A172 (cell line): ENCODE measurements at regions not wholly inside any gene's neighbourhood (a gene's known extent, or its start where the extent isn't known, plus 50 kb on each side); places are given as distances from the start of the nearest gene placed in this dataset.
A peak's percentile ranks its signal among the peaks of the same experiment; 100 is the strongest.
"Not testable (repeated sequence)": the region's sequence is repeated elsewhere in the genome, so short reads cannot be mapped to it uniquely, and the experiment has no call there.

ENCODE experiments used
- DNase-seq: peaks from one replicate; pipeline ENCODE4 v3.0.0-alpha.2; 2015; ENCODE audit warnings: low spot score

DNA sequence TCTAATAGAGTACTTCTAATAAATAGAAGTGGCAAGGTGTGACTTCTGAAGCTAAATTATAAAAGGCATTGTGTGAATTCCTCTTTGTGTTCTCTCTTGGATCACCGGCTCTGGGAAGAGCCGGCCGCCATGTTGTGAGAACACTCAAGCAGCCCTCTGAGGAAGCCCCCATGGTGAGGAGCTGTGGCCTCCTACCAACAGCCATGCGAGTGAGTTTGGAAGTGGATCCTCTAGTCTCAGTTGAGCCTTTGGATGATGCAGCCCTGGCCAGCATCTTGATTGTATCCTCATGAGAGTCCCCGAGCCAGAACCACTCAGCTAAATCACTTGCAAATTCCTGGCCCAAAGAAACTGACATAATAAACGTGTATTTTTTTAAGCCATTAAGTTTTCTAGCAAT is 94.5 kb upstream of the CARD11 start:
- DNase-seq = no peak

DNA sequence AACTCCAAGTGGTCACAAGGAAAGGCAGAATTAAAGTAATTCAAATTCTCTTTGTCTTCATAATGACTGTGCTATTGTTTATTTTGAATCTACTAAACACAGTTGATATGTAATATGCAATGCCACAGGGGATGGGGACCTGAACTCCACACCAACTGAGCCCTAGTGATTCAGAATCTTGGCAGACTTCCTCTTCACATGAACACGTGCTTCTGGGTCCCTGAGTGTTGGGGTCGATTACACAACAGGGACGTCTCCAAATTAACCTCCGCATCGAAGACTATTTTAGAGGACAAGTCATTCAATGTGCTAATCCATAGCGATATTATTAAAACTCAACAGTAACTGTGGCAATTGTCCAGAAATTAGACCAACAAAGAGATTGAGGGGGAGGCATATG is 95.3 kb upstream of the CARD11 start:
- DNase-seq = no peak

DNA sequence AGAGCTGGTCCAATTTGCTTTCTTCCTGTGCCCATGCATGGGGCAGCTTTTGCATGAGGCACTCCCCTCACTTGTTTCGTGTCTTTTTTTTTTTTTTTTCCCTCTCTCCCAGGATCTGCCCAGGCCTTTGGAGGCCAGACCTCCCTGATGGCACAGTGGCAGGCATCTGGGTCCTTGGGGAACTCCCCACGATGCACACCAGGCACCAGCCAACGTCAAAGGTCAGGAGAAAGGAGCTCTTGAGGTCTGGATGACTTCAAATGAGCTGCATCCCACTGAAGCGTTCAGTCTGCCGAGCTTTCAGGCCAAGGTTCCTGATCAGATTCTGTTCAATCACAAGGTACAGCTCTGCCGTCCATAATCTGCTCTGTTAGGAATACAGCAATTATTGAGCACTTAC is 97.2 kb upstream of the CARD11 start:
- DNase-seq = no peak

DNA sequence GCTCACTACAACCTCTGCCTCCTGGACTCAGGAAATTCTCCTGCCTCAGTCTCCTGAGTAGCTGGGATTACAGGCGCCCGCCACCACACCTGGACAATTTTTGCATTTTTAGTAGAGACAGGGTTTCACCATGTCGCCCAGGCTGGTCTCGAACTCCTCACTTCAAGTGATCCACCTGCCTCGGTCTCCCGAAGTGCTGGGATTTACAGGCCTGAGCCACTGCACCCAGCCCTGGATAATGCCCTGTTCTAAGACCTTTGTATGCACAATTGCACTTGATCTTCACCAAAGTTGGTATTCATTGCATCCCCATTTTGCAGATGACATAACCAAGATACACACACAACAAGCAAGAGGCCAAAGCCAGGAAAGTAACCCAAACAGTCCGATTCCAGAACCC is 97.7 kb upstream of the CARD11 start:
- no peak for DNase-seq

DNA sequence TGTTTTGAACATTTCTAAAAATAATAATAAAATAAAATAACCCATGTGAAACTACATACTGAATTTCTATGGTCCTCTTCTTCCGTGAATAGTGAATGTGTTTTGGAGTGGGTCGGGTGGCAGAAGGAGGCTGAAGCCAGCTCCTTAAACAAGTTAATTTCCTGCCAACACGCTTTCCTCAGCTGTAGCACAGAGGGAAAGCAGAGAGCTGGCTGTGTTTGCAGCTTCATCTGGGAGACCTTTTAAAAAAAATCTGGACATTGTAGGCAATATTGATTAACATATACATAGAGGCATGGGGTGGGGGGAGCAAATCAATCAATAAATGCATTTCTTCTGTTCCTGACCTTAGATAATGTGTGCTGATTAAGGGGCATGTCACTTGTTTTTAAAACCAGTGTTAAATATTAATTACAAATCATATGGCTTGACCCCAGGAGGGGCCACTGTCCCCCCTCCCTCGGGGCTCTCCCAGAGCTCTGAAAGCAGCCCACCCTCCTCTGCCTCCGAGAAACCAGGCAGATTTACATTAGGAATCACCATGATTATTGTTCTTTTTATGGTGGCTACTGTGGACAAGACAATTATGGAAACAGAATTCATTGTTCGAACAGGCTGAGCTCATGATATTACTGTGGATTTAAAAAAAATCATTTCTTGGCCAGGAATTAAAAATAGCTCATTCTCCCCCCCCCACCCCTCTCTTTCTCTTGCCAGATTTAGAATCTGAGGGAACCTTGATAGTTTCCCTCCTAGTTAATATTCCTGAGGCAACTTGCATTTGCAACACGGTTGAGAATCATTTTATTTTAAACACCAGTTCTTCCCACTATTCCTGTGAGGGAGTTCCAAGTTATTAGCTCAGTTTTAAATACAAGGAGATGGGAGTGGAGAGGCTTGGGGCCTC is 100.5 kb upstream of the CARD11 start:
- no peak for DNase-seq

DNA sequence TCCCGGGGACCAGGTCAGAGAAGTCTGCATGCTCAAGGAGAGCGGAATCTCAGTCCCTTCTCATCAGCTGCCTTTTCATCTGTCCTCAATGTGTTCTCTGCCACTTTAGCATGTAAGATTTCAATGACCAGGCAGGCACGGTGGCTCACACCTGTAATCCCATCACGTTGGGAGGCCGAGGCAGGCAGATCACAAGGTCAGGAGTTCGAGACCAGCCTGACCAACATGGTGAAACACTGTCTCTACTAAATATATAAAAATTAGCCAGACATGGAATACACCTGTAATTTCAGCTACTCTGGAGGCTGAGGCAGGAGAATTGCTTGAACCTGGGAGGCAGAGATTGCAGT is 101.1 kb upstream of the CARD11 start:
- not testable (repeated sequence) for DNase-seq

DNA sequence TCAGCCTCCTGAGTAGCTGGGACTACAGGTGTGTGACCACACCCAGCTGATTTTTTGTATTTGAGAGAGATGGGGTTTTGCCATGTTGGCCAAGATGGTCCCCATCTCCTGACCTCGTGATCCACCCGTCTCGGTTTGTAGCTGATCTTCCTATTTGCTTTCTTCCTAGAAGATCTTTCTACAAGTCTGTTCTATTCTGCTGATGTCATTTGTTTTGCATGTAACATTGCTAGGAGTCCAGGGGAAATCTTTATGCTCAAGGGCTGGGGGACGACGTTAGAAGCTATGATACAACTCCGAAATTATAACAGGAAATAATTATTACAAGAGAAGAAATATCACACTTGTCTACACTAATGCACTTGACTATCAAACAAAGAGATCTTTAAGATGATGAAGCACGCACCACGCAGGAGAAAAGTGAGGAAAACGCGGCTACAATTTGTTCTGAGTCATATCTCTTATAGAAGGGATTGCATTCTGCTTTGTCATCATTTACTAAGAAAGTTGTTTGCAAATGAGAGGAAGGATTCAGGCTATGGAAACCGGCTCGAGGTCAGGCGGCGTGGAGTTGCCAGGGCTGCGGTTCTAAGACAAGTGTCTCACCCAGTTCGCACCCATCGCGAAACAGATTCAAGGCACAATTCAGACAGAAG is 103.0 kb upstream of the CARD11 start:
- peak; percentile 84 for DNase-seq

DNA sequence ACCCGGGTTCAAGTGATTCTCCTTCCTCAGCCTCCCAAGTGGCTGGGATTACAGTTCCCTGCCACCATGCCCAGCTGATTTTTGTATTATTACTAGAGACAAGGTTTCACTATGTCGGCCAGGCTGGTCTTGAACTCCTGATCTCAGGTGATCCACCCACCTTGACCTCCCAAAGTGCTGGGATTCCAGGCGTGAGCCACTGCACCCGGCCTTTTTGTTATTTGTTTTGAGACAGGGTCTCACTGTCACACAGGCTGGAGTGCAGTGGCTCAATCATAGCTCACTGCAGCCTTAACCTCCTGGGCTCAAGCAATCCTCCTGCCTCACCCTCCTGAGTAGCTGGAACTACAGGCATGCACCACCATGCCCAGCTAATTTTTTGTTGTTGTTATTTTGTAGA is 104.8 kb upstream of the CARD11 start:
- not testable (repeated sequence) for DNase-seq

DNA sequence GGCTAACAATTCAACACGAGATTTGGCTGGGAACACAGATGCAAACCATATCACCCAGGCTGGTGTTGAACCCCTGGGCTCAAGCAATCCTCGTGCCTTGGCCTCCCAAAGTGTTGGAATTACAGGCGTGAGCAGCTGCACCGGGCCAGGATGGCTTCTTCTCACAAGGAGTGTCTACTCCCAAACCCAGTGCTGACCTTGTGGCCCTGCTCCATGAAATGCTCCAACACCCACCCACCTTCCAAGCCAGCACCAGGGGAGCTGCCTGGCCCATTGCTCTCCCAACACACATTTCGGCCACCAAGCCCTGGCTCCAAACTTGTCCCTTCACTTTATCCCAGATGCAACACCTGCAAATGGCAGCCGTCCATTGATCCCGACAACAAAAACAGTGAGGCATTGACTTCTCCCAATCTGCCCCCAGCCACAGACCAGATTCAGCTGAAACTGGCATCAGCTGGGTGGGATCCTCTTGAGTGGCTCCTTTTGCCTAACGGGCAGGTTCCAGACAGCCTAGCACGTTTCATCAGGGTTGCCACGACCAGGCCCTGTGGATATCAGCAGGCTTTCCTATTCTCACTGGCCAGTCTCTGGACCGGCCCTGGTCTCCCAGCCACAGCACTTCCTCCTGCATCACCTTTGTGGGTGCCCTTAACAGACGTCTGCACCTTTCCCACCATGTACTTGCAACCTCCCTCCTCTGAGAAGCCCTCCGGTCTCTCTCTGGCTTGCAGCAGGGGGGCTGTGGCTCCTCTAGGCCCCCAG is 105.7 kb upstream of the CARD11 start:
- DNase-seq = no peak

DNA sequence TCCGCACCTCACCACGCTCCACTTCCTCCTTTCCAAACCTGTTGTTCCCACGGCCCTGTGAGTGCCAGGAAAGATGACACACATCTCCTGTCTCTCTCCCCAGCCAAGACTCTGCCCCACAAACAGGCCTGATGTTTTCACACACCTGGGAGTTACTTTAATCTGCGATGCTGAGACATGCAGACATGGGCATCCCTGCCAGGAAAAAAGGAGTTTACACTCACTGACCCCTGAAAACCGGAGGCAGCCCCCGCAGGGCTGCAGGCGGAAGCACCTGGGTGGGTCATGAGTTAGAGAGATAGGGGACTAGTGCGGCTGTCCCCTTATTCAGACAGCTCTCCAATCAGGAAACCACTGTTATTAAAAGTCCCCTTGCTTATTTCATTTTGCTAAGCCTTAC is 106.4 kb upstream of the CARD11 start:
- no peak for DNase-seq

DNA sequence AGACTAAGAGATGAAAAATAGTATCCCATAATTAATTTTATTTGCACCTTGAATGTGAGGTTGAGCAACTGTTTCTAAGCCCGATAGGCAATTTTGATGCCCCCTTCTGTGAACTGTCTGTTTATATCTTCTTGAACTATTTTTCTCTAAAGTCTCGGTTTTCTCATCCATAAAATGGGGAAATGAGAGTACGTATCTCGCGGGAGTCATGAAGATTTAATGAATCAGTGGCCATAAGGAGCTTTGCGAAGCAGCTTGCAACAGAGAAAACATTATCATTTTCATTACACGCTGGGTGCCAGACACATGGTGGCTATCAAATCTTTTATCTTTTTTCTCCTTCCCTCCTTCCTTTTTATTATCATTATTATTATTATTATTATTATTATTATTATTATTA is 108.1 kb upstream of the CARD11 start:
- DNase-seq = no peak

DNA sequence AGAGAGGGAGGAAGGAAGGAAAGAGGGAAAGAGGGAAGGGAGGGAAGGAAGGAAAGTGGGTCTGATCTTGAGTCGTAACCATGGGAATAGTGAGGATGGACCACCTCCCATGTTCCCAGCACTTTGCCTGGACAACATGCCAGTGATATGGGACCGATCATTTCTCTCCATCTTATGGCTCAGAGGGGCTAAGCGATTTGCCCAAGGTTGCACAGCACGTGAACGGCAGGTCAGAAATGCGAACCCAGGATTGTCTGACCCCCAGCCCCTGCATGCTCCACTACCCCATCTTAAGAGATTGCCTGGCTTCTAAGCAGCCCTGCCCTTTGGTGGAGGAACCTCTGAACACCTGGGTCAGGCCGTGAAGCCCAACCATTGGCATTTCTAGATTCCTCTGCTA is 109.0 kb upstream of the CARD11 start:
- DNase-seq = no peak

DNA sequence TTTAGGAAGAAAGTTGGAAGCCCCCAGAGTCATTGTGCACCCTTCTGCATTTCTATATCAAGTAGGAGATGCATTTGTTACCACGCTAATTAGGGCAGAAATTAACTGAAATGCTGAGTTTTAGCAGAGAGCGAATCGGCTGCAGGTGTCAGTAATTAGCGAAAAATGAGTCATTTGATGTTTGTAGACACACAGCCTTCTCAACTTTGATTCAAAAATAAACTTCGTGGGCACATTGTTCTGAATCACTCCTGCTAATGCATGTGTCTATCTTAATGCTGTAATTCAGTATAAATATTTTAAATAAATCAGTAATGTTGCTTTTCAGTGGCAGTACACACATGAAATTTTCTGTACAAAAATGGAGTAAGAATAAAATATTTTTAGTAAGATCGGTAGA is 109.5 kb upstream of the CARD11 start:
- DNase-seq = peak; percentile 33

DNA sequence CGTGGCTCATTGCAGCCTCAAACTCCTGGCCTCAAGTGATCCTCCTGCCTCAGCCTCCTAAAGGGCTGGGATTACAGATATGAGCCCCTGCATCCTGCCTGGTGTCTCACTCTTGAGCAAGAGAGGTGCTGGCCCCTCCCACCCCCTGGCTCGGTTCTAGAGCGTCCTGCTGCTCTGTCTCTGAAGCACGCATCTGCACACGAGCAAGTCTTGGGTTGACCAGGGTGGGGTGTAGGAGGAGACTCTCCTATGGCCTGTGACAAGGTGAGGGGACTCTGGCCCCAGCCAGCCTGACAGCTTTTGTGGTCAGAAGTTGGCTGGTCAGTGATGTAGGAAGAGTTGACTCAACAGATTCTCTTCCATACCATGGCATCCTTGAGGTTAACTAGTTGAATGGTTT is 110.7 kb upstream of the CARD11 start:
- DNase-seq = no peak

DNA sequence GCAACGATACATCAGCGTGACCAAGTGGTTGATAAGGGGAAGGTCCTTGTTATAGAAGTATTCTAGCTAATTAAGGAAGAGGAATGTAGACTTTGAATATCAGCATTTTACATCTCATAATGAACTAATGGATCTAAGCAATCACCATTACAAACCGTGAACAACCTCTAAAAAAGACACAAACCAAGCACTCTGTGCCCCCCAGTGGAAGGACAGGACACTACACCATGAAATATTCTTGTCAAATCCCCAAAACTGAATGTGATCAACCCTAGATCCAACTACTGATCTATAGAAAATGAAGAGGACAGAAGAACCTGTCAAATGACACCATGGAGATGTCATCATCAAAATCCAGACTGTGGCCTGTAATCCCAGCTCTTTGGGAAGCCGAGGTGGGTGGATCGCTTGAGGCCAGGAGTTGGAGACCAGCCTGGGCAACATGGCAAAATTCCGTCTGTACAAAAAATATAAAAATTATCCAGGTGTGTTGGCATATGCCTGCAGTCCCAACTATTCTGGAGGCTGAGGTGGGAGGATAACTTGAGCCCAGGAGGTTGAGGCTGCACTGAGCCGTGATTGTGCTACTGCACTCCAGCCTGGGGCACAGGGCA is 111.3 kb upstream of the CARD11 start:
- peak; percentile 62 for DNase-seq

DNA sequence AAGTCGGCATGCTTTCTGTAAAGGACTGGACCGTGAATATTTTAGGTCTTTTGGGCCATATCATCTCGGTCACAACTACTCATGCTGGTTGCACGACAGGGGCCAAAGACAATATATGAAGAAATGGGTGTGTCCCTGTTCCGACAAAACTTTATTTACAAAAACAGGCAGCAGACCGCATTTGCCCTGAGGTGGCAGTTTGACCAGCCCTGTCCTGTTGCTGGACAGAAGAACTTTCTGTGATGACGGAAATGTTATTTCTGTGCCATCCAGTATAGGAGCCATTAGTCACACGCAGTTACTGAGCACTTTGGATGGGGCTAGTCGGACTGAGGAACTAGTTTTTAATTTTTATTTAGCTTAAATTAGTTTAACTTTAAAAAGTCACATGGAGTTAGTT is 112.8 kb upstream of the CARD11 start:
- DNase-seq = no peak

DNA sequence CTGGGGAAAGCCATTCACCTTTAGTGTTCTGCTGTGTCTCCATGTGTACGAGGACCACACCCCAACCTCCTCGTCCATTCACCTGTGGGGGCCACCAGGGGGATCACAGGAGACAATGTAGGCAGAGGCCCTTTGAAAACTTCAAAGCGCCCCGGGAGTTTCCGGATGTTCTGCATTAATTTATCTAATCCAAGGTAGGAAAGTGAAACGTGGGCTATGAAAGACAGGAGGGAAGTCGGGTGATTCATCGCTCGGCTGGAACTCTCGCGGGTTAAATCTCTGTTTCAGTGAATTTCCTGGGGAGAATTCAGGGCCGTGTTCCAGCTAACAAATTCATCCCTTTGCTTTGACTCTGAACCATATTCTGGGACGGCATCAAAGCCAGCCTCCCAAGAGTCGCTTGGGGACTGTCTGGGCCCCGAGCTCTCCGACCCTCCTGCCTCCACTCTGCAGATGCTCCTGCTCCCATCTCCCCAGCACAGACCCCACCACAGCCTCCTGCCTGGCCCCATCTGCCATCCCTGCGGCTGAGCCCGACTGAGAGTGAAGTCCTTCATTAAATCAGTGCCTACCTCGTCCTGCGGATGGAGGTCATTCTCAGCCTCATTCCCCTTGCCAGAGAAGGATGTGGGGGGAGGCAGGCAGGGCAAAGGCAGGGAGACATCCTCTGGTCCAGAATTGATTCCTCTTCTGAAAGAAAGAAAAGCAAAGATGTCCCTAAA is 114.1 kb upstream of the CARD11 start:
- peak; percentile 71 for DNase-seq

DNA sequence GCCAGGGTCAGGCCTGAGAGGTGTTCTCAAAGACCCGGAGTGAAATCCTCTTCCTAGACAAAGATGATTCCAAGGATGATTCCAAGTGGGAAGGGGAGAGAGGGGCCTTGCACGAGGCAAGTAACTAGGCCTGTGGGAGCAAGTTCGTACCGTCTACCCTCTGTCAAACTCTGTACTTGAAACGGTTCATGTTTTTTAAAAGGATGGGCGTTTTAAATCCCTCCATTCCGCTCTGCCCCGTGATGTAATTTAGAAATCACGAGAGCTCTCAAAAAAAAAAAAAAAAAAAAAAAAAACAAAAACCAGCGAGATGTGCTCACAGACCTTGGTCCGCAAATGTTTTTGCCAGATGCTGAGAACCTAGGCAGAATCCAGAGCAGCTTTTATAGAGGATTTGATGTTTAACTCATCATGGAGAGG is 114.7 kb upstream of the CARD11 start:
- DNase-seq = no peak

DNA sequence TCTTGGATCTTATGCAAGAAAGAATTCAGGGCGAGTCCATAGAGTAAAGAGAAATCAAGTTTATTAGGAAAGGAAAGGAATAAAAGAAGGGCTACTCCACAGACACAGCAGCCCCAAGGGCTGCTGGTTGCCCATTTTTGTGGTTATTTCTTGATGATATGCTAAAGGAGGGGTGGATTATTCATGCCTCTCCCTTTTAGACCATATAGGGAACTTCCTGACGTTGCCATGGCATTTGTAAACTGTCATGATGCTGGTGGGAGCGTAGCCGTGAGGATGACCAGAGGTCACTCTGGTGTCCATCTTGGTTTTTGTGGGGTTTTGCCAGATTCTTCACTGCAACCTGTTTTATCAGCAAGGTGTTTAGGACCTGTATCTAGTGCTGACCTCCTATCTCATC is 115.4 kb upstream of the CARD11 start:
- DNase-seq = no peak

DNA sequence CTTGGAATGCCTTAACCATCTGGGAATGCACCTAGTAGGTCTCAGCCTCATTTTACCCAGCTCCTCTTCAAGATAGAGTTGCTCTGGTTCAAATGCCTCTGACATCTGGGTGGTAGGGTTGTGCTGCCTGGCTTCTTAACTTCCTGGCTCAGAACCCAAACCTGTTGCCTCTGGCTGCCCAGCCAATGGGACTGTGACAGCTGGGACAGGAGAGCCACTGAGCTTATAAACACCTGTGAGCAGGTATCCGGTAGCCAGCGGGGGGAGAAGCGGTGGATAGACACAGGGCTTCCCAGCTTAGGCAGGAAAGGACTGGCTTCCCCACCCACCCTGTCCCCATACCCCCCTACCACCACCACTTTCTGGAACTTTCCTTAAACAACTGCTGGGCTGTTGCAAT is 115.8 kb upstream of the CARD11 start:
- DNase-seq = no peak

DNA sequence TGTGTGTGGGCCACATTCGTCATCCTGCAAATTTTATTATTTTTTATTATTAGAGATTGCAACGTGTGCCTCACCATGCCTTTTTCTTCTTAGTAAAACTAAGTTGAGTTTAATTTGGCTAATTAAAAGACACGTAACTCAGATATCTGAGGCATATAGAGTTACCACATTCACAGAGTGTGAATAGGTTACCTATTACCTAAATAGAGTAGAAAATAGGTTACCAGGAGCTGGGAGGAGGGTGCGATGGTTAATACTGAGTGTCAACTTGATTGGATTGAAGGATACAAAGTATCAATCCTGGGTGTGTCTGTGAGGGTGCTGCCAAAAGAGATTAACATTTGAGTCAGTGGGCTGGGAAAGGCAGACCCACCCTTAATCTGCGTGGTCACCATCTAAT is 116.3 kb upstream of the CARD11 start:
- not testable (repeated sequence) for DNase-seq

DNA sequence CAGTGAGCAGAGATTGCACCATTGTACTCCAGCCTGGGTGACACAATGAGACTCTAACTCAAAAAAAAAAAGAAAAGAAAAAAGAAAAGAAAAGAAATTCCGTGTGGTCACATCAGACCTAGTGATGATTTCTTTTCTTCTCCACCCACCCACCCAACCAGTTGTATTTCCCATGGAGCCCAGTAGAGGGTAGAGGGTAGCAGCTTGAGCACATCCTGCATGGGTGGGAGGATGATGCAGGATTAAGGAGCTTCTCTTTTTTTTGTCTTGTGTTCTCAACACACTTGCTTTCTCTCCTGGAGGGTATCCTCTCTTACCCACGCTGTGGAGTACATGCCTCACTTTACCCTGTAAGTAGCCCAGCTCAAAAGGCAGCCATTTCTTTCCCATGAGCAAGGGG is 118.6 kb upstream of the CARD11 start:
- DNase-seq = no peak
